GM19463 (cell line): ENCODE measurements at regions not wholly inside any gene's neighbourhood (a gene's known extent, or its start where the extent isn't known, plus 50 kb on each side); places are given as distances from the start of the nearest gene placed in this dataset.

Source experiments
- ATAC-seq: cut with Tn5 transposase; IDR thresholded peaks from one replicate; pipeline ENCODE4 v1.9.1; 2021; ENCODE audit warnings: mild to moderate bottlenecking, moderate library complexity; ENCODE audit not compliant: unreplicated experiment

DNA sequence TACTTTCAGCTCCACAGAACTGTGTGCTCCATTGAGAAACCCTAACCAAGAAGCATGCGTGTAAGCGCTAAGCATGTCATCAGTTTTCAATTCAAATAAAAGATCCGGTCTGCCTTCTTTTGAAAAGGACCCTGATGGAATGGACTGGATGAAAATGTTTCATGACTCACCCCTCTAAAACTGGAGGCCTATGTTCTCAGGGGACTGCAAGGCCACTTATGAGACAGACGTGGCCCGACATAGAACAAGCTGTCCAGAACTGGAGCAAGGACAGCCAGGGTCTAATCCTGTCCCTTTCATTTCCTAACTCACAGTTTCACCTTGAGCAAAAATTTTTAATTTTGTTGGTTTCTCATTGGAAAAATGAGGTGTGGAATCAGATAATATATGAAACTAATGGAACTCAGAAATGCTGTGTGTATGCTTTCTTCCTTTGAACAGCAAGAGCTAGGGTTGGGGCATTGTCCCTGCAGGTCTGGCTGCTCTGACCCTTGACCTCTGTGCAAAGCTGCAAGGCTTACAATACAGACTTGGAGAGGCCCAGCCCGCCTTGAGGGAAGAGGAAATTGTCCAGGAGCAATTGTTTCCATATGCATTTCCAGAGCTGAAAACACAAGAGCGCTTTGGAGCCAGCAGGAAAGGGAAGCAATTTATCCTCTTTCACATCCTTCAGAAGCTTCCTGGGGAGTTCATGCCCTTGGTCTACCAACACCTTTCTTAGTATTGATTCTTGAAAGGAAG is 553.4 kb upstream of the KLF12 start:
- no peak for ATAC-seq

DNA sequence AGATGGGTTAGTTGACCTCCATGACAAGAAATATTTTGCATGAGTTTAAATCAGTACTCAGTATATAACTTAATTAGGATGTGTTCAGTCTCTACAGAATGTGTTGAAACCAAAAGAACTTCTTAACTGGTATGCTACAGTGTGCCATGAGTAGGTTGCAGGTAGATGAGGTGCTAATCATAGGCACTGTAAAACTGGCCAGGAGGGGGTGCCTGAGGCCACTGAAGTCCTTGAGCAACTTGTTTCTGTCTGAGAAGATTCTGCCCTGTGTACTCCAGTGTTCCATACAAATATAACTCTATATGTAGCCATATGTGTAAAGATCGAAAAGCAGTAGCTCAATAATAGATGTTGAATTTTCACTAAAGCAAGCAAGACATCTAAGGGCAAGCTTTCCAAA is 549.2 kb upstream of the KLF12 start:
- ATAC-seq: no peak

DNA sequence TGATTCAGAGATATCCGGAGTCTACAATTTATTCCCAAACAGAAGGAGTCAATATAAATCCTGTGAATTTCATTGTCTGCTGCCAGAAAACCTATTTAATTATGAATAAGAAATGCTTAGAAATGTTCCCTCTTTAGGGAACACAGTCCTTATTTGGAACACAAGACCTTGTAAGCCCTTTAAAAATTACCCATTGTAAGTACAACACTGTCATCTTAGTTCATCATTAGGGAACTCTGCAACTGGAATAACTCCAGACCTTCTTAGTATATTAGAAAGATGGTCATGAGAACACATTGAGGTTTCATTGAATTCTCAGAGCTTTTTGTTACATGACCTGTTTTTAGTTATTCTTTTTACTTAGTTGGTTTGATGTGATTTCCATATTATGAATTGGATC is 548.5 kb upstream of the KLF12 start:
- ATAC-seq: no peak

DNA sequence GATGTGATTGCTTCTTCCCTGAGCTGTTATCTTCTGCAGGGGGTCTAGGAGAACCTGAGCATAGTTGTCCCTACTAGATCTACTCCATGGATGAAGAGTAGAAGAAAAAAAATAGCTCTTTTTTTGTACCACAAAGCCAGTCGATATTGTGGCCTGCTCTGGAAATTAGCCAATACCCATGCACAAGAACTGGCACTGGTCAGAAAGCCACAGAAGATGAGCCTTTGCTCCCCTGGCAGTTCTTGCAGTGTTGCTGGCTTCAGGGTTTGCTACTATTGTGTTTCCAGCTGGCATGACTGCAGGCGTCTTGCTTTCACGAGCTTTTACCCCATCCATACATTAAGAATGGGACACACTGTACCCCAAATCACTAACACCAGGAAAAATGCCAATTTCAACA is 547.7 kb upstream of the KLF12 start:
- ATAC-seq: no peak

DNA sequence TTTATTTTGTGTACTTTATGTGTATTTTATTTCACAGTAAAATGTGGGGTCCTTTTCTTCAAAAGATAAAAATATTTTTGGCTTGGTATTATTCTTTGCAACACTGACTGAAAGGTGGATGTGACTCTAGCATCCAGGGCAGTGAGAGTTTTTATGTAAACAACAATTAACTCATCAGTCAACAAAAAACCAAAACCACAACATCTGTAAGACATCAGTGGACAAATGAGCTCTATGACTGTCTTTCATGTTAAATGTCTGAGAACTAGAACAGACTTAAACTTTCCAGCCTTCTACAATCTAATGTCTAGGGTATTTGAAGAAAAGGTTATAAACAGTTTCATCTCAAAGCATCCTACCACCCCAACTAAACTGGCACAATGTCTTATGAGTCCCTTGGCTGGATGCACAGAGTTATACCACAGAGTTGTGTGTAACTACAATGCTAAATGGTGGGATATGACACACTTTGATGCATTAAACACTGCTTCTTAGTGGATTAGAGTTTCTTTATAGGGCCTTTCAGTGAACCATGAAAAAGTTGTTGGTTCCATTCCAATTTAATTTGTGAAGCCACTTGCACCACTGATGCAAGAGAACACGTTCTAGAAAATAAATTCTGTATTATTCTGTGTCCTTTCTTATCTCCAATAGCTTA is 544.2 kb upstream of the KLF12 start:
- no peak for ATAC-seq

DNA sequence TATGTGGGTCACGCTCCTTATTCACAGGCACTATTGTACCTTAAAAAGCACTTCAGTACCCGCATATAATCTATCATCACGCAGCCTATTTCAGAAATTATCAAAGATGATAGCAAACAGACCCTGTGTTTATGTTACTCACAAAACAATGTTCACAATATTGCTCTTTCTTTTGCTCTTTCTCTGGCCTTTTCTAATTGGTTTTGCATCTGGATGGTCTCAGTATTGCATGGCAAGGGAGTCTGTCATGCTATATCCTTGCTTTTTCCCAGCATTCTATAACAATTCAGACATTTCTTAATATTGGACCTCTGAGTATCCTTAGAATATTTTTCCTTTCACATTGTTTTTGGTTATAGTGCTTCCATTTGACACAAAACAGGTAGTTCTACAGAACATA is 541.8 kb upstream of the KLF12 start:
- ATAC-seq: no peak

DNA sequence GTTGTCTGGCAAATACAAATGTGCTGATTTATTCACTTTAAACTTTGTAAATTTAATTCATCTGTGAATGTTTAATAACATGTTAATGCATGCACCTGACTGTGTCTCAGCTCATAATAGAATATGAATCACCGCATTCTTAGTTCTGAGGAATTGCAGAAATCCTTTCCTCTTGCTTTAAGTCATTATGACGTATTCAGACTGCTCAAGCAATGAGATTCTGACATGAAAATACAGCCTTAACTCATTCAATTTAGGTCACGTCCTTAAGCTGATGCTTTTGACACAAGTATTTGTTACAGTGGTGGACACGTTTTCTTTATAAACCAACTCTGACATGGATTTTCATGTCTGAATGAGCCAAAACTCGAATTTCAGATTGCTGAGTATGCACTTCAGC is 541.0 kb upstream of the KLF12 start:
- no peak for ATAC-seq

DNA sequence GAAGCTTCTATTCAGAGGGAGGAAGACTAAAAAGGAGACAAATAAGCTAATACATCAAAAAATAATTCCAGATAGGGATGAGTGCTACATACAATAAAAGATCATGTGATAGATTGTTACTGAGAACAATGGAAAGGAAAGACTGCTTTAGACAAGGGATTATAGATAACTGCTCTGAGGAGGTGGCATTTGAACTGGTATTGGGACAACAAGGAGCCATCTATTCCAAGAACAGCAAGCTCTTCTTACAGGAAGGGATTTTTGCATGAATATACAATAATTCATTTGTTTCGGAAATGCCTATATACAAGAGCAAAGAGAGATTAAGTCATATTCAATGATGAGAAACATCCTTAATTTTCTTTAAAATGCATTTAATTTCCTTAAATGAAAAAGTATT is 540.5 kb upstream of the KLF12 start:
- no peak for ATAC-seq

DNA sequence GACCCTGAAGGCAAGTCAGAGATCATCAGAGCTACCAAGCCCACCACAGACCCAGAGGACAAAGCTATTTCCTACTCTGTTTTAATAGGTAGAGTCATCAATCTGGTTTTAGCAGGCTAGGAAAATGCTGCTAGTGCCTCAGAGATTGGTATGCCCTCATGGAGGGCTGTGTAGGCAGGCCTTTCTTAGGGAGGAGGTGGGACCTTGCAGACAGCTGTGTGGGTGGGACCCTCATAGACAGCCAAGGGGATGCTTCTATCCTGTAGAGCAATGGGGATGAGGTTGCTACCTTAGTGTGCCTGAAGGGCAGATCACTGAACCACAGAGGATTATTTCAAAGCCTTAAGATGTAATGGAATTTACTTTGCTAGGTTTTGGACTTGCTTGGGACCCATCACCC is 534.9 kb upstream of the KLF12 start:
- ATAC-seq: no peak

DNA sequence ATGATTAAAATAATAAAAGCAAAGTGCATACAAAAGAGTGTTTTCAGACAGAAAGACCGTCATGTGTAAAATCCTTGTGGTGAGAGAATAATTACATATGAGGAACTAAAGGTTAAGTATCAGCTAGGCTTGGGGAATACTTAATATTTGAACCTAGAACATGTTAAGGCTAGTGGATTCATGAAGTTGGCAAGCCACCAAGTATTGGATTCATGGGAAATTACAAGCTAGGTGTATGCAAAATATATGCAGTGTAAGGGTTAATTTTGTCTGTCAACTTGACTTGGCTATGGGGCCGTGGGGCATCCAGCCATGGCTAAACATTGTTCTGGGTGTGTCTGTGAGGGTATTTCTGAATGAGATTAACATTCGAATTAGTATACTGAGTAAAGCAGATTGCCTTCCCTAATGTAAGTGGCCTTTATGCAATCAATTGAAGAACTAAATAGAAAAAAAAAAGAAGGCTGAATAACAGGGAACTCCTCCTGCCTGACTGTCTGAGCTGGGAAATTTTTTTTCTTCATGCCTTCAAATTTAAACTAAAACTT is 533.5 kb upstream of the KLF12 start:
- ATAC-seq: no peak

DNA sequence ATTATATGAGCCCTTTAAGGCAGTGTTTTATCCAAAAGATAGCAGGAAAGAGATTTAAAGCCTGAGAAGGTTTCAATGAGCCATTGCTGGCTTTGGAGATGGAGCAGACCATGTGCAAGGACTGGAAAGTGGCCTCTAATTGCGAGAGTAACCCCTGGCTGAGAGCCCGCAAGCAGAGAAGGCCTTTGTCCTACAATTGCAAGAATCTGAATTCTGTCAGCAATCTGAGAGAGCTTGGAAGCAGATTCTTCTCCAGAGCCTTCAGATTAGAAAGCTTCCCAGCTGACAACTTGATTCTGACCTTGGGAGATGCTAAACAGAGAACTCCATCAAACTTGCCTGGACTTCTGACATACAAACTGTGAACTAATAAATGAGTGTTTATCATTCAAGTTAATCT is 528.7 kb upstream of the KLF12 start:
- no peak for ATAC-seq

DNA sequence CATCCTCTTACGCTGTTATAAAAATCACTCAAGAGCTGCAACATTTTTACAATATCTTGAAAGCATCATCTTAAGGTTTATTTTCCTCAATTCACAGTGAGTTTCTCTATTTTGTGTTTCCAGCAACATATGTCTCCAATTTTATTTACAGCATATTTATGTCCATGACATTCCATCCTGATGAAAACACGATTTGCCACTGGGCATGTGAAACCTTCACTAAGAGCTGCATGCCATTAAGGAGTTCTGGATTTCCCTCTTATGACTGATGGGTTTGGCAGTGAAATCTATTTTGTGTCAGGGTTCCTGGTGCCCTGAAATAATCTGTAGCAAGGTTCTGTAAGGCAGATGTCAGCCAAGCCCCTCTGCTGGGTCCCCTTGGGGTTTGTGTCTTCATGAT is 527.6 kb upstream of the KLF12 start:
- no peak for ATAC-seq

DNA sequence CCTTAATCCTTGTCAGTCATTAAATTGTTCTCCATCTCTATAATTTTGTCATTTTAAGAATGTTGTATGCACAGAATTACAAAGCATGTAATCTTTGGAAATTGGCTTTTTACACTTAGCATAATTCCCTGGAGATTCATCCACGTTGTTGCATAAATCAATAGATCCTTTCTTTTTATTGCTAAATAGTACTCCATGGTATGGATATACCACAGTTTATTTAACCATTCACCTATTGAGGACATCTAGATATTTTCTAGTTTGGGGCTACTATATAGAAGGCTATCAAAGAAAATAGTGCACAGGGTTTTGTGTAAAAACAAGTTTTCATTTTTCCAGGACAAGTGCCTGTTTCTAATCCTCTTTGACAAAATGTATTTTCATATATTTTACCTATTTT is 523.6 kb upstream of the KLF12 start:
- ATAC-seq: no peak

DNA sequence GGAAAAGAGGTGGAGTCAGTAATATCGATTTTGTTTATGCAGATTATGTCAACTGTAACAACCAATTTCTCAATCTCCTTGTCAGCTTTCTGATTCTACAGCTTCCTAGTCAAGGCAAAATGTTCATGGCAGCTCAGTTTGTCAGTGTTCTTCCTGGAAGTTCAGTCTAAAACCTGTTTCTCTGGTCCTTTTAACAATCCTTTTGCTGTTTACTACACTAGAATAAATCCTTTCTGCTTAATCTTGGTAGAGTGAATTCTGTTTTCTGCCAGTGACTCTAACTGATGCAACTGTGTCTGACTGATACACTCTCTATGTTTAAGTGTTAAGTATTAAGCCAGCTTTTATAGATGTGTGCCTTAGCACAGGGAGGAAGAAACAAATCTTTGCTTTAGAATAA is 516.9 kb upstream of the KLF12 start:
- no peak for ATAC-seq

DNA sequence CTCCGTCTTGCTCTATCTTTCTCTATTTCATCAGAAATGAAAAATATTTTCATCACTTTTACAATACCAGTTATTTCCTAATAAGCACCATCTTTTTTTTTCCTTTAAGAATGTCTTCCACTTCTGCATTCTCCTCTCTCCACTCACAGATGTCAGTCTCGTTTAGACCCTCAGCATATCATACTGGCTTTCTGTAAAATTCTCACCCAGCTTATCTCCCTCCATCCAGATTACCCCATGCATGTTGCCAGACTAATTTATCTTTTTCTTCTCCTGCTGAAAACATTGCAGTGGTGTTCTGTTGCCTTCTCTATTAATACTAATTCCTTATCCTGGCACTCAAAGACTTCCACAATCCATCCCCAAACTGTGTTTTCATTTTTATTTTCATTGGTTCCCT is 513.8 kb upstream of the KLF12 start:
- no peak for ATAC-seq

DNA sequence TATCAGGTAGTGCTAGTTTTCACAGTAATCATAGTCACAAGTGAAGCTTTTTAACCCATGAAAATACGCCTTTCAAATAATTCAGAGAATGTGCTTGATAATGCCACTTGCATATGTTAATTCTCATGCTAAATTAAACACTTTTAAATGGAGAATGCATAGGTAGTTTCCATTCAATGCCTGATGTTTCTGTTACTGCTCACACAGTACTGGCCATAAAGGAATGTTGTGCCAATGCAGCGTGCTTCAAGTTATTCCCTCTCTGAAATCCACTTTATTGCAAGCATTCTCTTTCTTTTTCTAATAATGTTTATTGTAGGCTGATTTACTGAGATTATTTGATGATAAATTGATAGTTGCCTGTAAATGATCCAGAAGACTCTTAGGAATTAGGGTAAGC is 513.0 kb upstream of the KLF12 start:
- ATAC-seq: no peak

DNA sequence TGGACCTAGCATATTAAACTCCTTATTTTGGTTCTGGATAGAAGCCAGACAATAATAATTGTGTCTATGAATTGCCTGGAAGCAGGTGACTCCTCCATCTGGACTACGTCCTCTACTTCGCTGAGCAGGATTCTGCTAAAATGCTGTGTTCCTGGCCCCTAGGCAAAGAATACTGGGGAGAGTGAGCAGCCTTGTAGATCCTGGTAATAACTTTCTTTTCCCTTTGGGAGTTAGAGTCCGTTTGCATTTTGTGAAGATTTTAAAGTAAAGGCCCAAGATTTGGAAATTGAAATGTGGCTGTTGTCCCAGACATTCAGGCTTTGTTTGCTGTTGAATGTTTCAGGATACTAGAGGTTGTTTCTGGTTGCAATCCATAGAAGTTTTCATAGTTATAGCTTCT is 511.9 kb upstream of the KLF12 start:
- no peak for ATAC-seq

DNA sequence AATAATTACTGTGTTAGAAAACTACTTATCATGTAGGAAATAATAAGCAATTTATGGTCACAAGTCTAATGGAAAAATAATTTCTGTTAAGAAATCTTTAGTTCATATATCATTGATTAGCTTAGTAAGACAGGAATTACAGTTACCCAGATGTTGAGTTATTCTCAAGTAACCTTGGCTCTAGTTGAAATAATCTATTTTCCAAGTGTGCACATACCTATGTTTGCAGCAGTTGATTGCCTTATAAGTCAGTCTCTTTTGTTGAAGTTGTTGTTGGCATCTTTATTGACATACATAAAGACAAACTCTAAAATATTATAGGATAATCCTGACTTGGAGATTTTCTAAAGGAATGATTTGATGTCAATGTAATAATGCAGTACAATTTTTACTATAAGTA is 511.4 kb upstream of the KLF12 start:
- no peak for ATAC-seq

DNA sequence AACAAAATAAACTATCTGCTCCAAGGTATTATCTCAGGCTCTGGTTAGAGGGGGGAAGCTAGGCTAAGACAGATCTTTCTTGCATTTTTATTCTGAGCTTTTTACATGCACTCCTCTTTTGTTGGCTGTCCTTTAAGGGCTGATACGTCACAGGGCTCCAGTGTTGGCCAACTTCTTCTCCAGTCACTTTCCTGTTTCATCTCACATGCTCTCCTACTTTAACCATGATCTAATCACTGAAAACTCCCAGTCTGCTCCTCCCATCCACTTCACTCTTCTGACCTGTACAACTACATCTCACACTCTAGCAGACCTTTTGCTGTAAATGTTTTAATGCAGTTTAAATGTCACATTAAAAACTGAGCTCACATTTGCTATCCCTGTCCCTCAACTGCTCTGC is 510.0 kb upstream of the KLF12 start:
- ATAC-seq: no peak

DNA sequence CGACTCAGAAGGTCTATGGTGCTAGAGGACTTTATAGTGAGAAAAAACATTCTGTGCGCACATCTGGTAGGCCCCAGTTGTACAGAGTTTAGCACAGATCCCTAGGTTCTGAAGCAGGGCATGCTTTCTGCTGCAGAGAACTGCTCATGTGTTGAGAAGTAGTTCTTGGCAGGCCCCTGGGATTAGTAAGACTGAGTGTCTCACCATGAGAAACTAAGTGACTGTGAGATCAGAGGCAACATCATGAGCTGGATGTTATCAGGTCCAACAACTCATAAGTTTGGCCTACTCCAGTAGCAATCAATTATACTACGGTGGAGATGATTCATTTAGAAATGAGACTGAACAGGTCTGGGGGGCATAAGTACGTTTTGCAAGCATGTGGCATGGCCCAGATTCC is 507.4 kb upstream of the KLF12 start:
- no peak for ATAC-seq

DNA sequence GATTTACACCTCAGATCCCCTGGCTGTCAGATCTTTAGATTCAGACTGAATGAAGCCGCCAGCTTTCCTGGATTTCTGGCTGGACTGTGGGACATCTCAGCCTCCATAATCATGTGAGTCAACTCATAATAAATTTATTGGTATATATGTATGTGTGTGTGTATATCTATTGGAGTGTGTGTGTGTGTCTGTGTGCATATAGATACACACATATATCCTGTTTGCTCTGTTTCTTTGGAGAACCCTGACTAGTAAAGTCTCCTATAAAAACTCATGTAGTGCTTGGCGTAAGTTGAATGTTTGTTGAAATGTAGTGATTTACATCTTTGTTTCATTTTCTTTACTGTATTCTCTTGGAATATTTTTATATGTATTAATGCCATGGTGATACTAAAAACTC is 499.5 kb upstream of the KLF12 start:
- no peak for ATAC-seq

DNA sequence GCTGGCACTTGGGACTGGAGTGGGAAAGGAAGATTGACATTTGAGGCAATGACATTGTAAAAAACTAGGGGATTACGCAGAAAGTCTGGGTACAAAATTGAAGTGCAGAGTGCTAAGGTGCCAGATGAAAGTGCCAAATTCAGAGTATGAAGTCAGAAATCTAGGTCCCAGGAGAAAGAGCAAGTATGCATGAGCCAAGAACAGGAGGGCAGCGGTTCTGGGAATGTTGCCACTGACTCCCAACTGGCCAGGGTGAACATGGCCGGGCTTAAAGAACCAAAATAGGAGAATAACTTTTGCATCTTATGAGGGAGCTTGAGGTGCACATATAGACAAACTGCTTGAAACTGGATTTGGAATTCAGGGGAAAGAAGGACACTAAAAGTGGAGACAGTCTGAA is 495.8 kb upstream of the KLF12 start:
- no peak for ATAC-seq

DNA sequence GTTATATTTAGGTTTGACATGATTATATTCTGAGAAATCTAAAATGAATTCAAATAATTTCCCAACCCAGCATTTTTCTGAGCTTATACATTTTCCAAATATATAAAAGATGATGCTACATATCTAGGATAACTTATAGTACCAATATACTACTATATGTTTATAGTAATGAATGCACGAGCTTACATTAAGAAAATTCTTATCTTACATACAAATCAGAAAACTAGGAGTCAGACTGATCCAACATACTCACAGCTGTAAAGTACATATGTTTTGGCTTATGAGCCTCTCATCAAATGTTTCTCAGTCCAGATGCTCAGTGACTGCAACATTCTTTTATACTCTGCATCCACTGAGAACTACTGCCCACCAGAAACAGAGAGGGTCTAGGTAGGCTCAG is 491.3 kb upstream of the KLF12 start:
- ATAC-seq: no peak
